PC-3 (cell line): ENCODE measurements at regions not wholly inside any gene's neighbourhood (a gene's known extent, or its start where the extent isn't known, plus 50 kb on each side); places are given as distances from the start of the nearest gene placed in this dataset.

Source experiments
- ATAC-seq: fragments of 200-7000 bp; cut with Tn5 transposase; 2 replicates; pipeline ENCODE4 v1.9.1; 2020; ENCODE audit warnings: mild to moderate bottlenecking, moderate library complexity
- BruUV-seq: library from RNA; stranded (reverse); fragments of 400-500 nt; replicated peaks from 2 replicates; lab custom pipeline; 2021; lab: Mats Ljungman, UMichigan
- CTCF ChIA-PET: fragments of 300-600 bp; sonication (Branson Sonifier 250); formaldehyde crosslinking; loops from one replicate; lab custom pipeline; 2022; ENCODE audit warnings: antibody characterized with exemption; lab: Charles Lee
- POLR2A ChIA-PET: fragments of 300-600 bp; sonication (Branson Sonifier 250); formaldehyde crosslinking; loops from one replicate; lab custom pipeline; 2022; ENCODE audit warnings: antibody characterized with exemption; ENCODE audit not compliant: unreplicated experiment; lab: Charles Lee
- DNase-seq: peaks from one replicate; pipeline ENCODE4 v3.0.0-alpha.2; 2015
- H2AFZ ChIP-seq: fragments of 300-600 bp; sonication (generic); 2 replicates; pipeline ENCODE4 v1.6.0; 2016; ENCODE audit warnings: antibody characterized with exemption, low read length
- H3F3A ChIP-seq: fragments of 300-600 bp; sonication (generic); one replicate; pipeline ENCODE4 v1.6.0; 2017; ENCODE audit warnings: antibody characterized with exemption, low read length, control low read depth, mild to moderate bottlenecking; ENCODE audit not compliant: unreplicated experiment
- H3K27ac ChIP-seq: fragments of 300-600 bp; sonication (generic); 2 replicates; pipeline ENCODE4 v1.5.1; 2016; ENCODE audit warnings: mild to moderate bottlenecking, low read length
- H3K27me3 ChIP-seq: fragments of 300-600 bp; sonication (generic); 2 replicates; pipeline ENCODE4 v1.6.1; 2016; ENCODE audit warnings: low read length, mixed read lengths
- H3K36me3 ChIP-seq: fragments of 300-600 bp; sonication (generic); 2 replicates; pipeline ENCODE4 v1.6.1; 2016; ENCODE audit warnings: low read depth, mixed run types, low read length, mixed read lengths
- H3K4me1 ChIP-seq: fragments of 300-600 bp; sonication (generic); 2 replicates; pipeline ENCODE4 v1.5.1; 2016; ENCODE audit warnings: low read length; ENCODE audit not compliant: insufficient read depth
- H3K4me2 ChIP-seq: fragments of 300-600 bp; sonication (generic); 2 replicates; pipeline ENCODE4 v1.6.0; 2016; ENCODE audit warnings: low read length
- H3K4me3 ChIP-seq: fragments of 300-600 bp; sonication (generic); 2 replicates; pipeline ENCODE4 v1.5.1; 2016; ENCODE audit warnings: mild to moderate bottlenecking, low read length, mixed read lengths
- H3K79me2 ChIP-seq: fragments of 300-600 bp; sonication (generic); 2 replicates; pipeline ENCODE4 v1.6.1; 2017; ENCODE audit warnings: low read length, mixed read lengths
- H3K9ac ChIP-seq: fragments of 300-600 bp; sonication (generic); 2 replicates; pipeline ENCODE4 v1.6.0; 2016; ENCODE audit warnings: mild to moderate bottlenecking, low read length
- H3K9me2 ChIP-seq: fragments of 300-600 bp; sonication (generic); replicated peaks from 2 replicates; pipeline ENCODE4 v1.6.1; 2016; ENCODE audit warnings: mixed run types, low read length, mixed read lengths
- H3K9me3 ChIP-seq: fragments of 300-600 bp; sonication (generic); 2 replicates; pipeline ENCODE4 v1.6.1; 2016; ENCODE audit warnings: low read length, mixed read lengths
- H4K20me1 ChIP-seq: fragments of 300-600 bp; sonication (generic); 2 replicates; pipeline ENCODE4 v1.6.1; 2016; ENCODE audit warnings: low read length, mixed read lengths
- EZH2 ChIP-seq: fragments of 300-600 bp; sonication (generic); IDR thresholded peaks from one replicate; pipeline ENCODE4 v1.6.1; 2017; ENCODE audit warnings: antibody characterized with exemption, mild to moderate bottlenecking, low read length; ENCODE audit not compliant: unreplicated experiment
- EZH2phosphoT487 ChIP-seq: fragments of 300-600 bp; sonication (generic); IDR thresholded peaks from 2 replicates; pipeline ENCODE4 v1.6.1; 2018; ENCODE audit warnings: mild to moderate bottlenecking, antibody characterized with exemption, low read length, borderline replicate concordance
- intact Hi-C: fragments of 100-400 bp; cut with micrococcal nuclease; formaldehyde crosslinking; loops from 2 replicates; pipeline ENCODE4 v1.9.0; 2023
- TF ChIP-seq, protein P1 (sequence below): fragments of 300-600 bp; sonication (generic); conservative IDR thresholded peaks from 2 replicates; pipeline ENCODE4 v1.5.1; 2017; ENCODE audit warnings: antibody characterized with exemption, low read depth, mild to moderate bottlenecking, low read length

DNA sequence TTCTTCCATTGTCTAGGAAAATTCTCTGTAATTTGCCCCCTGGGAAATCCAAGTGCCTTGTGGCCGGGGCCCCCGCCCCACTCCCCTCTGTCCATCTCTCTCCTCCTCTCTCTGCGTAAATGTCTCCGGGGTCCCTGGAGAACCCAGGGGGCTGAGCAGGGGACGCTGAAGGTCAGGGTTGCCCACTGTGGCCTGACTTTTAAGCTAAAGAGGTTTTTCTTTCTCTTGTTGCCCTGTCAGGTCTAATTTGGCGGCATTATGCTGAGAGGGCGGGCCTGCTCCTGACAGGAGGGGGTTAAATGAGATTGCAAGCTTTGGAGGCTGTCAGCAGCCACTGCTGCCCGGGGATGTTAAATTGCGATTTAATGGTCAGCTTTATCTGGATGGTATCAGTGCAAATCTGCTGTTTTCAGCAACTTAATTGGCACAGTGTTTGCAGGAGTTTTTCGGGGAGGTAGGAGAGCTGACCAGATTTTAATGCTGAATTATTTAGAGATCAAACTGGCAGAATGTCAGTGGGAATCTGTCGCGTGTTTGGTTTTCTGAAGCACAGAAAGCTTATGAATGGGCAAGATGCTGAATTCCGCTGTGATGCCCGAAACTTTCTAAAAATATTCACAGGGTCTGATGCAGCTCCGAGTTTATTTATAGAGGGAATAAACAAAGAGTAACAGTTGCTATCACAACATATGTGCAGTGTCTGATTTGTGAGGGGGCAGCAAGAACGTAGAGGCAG is 93.2 kb upstream of the SOX1 start:
- ChIA-PET POLR2A (no interaction called here), CTCF (no interaction called here)
- no peak overlapping the region for H3K27ac ChIP-seq
- no peak for DNase-seq
- no peaks in the 10 kb centered on the region for H3K4me1 ChIP-seq
- H3K79me2 ChIP-seq, result no peaks in the 10 kb centered on the region
- H3K4me2 ChIP-seq, result no peak overlapping the region
- no peak for ATAC-seq
- H3K4me3 ChIP-seq, result no peak overlapping the region
- BruUV-seq, result no TSS peak
- no peak overlapping the region for H2AFZ ChIP-seq
- H3K9ac ChIP-seq, result no peak overlapping the region
- peaks cover 5% of the 10 kb centered on the region; the same call in 1 of the 2 replicates for H3K9me3 ChIP-seq
- no peaks in the 10 kb centered on the region for H3F3A ChIP-seq
- intact Hi-C loops, result no loop called here
- no peaks in the 10 kb centered on the region for H3K9me2 ChIP-seq
- no peaks in the 10 kb centered on the region for H4K20me1 ChIP-seq
- no peaks in the 10 kb centered on the region for H3K36me3 ChIP-seq
- TF ChIP-seq EZH2 (no peak), EZH2phosphoT487 (no peak)
- TF ChIP-seq, protein P1, sequence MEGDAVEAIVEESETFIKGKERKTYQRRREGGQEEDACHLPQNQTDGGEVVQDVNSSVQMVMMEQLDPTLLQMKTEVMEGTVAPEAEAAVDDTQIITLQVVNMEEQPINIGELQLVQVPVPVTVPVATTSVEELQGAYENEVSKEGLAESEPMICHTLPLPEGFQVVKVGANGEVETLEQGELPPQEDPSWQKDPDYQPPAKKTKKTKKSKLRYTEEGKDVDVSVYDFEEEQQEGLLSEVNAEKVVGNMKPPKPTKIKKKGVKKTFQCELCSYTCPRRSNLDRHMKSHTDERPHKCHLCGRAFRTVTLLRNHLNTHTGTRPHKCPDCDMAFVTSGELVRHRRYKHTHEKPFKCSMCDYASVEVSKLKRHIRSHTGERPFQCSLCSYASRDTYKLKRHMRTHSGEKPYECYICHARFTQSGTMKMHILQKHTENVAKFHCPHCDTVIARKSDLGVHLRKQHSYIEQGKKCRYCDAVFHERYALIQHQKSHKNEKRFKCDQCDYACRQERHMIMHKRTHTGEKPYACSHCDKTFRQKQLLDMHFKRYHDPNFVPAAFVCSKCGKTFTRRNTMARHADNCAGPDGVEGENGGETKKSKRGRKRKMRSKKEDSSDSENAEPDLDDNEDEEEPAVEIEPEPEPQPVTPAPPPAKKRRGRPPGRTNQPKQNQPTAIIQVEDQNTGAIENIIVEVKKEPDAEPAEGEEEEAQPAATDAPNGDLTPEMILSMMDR, result no peak
- peaks cover 39% of the 10 kb centered on the region for H3K27me3 ChIP-seq

DNA sequence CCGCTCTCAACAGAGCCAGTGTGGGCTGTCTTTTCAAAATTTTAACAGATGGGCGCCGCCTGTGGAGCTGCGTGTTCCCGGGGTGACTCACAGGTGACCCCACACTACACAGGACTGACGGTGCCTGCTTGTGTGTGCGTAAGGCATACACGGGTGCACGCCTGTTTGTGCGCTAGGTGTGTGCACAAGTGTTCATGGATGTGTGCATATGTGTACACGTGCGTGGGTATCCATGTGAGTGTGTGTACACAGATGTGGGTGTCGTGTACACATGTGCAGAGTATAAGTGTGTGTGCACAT is 92.7 kb upstream of the SOX1 start:
- CTCF ChIA-PET, result no interaction called here
- POLR2A ChIA-PET, result no interaction called here
- Histone ChIP-seq H4K20me1 (no peaks in the 10 kb centered on the region), H3K27me3 (peaks cover 36% of the 10 kb centered on the region), H3K4me3 (no peak overlapping the region), H3K4me1 (no peaks in the 10 kb centered on the region), H3K36me3 (no peaks in the 10 kb centered on the region), H3K9ac (no peak overlapping the region), H3K9me3 (peaks cover 5% of the 10 kb centered on the region; the same call in 1 of the 2 replicates), H2AFZ (no peak overlapping the region), H3K79me2 (no peaks in the 10 kb centered on the region), H3K9me2 (no peaks in the 10 kb centered on the region), H3K4me2 (no peak overlapping the region), H3K27ac (no peak overlapping the region), H3F3A (no peaks in the 10 kb centered on the region)
- BruUV-seq, result no TSS peak
- TF ChIP-seq EZH2 (no peak), EZH2phosphoT487 (no peak)
- TF ChIP-seq, protein P1, result no peak
- ATAC-seq (no peak), DNase-seq (no peak)
- intact Hi-C loops, result no loop called here
